Stimulated activated CD8-positive, alpha-beta memory T cell treated with anti-CD3 and anti-CD28 coated beads, Interleukin-15, amount 100 ng/mL, for 24 hours (primary cell): ENCODE measurements at regions not wholly inside any gene's neighbourhood (a gene's known extent, or its start where the extent isn't known, plus 50 kb on each side); places are given as distances from the start of the nearest gene placed in this dataset.

Experiments
- DNase-seq: peaks from one replicate; pipeline ENCODE4 v3.0.0-alpha.2; 2020; ENCODE audit warnings: low read depth

DNA sequence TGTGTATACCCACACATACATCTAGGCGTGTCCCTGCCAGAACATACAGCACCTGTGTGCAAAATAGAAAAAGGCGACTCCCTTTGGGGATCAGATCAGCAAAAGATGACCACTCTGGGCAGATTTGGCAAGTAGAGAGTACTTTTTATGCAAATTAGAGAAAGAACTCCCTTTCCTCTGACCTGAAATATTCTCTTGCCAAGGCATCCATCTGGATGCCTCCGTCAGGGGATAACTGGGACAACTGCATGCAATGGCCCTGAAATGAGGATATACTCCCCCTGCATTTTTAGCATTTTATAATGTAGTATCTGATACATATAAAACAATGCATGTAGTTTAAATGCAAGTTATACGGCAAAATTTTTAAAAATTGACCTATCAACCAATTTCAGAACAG, 247.7 kb downstream of the ICOS start:
- DNase-seq, result no peak

DNA sequence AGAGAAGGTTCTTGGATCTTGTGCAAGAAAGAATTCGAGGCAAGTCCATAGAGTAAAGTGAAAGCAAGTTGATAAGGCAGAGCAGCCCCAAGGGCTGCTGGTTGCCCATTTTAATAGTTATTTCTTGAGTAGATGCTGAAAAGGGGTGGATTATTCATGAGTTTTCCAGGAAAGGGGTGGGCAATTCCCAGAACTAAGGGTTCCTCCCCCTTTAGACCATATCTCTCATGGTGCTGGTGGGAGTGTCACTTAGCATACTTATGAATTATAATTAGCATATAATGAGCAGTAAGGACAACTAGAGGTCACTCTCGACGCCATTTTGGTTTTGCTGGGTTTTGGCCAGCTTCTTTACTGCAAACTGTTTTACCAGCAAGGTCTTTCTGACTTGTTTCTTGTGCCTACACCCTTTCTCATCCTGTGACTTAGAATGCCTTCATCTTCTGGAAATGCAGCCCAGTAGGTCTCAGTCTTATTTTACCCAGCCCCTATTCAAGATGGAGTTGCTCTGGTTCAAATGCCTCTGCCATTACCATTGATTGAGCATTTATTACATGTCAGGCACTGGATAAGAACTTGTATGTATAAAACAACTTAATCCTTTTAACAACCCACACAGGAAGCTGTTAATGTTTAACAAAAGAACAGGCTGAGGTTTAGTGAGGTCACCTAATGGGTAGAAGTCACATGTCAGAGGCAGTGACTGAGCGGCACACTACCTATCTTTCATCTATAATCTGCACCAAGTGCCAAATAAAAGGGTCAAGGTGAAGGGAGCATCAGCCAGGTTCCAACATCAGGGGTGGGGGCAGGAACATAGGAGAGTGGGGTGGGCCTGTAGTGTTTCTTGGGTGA, 250.9 kb downstream of the ICOS start:
- DNase-seq, result no peak

DNA sequence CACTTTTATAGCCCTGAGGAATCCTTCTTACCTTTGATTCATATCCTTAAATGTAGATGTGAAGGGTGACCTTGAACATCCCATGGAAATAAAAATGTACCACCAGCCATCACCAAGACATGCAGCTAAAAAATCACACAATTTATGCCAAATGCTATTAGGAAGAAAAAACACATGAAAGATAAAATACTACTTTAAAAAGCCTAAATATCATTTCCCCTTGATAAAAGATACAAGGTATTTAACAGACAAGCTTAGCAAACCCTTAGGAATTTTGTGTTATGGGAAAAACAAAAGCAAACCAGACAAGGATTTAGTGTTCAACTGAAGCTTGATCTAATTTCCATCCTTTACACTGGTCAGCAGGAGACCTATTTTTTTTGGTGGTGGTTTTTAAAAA, 255.0 kb downstream of the ICOS start:
- DNase-seq, result no peak

DNA sequence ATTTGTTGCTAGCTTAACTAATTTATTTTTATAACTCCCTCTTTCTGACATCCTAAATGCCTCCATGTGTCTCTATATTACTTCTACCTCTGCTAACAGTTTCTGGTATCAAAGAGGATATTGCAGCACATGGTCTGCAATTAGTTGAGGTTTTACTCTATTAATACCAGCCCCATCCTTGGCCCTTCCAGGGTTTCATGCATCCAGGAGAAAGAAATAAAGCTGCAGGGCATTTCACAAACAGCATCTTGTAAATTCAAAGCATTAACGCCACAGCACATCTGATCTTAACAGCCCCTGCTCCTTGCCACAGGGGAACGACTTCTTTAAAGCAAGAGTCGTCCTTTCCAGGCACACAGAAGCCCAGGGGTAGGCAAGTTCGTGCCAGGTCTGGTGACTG, 258.9 kb downstream of the ICOS start:
- no peak for DNase-seq

DNA sequence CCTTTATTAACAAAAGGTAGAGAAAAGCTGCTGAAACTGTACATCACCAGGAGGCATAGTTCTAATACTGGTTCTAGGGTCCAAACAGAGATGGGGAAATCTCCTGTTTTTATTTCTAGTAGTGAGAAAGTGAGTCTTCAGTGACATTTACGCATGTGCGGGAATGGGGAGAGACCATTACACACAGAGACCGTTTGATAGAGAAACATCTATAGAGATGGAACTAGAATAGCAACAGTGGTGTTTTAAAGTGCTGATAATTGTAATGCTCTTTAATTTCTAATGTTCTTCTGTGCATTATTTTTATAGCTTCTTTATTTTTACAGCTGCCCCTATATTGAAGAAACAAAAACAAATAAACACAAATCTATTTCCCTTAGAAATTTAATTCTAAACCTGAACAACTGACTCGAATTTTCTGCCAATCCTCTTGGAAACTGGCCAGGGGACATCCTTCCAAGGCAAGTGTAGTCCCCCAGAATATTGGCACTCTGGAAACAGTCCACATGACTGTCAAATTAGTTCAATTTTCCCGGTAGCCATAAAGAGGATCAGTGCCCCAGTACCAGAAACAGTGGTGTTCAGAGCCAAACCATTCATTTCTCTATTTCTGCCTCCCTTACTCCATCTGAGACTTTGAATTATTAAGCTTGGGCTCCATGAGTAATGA, 260.9 kb downstream of the ICOS start:
- no peak for DNase-seq

DNA sequence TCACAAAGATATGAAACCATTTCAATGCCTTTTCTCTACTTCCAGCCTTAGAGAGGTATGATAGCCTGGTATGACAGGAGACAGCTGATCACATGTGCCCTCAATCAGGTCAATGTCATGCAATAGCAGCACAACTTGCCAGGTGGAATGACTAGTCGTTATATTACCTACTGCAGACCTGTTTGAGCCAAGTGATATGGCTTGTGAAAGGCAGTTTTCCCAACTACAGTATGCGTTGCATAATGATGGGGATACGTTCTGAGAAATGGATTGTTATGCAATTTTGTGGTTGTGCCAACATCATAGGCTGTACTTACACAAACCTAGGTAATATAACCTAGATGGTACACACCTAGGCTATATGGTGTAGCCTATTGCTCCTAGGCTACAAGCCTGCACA, 262.8 kb downstream of the ICOS start:
- no peak for DNase-seq

DNA sequence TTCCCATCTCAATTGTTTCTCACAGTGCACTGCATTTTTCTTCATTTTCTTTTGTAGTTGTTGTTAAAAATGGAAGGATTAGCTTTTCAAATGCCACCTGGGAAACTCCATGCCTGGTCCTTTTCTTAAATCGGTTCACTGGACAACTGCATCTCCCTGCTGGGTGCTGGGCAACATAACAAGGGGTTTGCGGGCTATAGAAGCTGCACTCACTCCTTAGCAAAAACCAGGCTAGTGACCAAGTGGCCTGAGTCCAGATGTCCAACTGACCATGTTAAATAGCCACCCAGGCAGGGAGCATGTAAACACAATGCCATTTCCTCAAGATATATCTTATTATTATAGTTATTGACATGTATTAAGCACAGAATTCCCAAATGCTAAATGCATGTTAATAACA, 264.9 kb downstream of the ICOS start:
- no peak for DNase-seq

DNA sequence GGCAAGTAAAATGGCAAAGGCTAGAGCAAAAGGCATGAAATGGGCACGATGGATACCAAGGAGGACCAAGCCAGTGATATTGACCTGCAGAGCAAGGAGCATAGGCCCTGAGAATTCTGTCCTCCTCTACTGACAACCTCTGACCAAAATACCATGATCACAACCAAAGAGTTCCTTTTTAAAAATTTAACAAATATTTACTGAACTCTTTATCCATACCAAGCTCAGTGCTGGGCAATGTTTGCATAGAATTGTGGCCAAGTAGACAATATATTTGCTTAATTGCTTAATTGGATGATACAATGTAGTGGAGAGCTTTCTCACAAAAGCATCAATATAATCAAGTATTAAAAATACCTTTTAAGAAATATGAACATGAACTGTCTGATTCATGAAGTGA, 265.7 kb downstream of the ICOS start:
- DNase-seq, result no peak

DNA sequence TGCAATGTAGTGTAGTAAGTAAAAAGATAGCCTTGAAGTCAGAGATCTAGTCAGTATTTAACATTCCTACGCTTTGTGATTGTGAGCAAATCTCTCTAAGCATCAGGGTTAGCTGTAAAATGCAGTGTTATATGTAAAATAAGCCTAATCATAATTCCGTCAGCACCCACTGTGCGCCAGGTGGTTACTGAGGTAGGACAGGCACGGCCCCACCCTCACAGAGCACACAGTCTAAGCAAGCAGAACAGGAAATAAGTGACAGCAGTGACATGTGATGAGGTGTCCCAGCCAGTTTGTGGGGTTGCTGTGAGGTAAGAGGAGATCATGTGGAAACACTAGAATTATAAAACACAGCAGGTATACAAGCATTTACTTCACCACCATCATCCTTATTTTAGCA, 267.1 kb downstream of the ICOS start:
- no peak for DNase-seq

DNA sequence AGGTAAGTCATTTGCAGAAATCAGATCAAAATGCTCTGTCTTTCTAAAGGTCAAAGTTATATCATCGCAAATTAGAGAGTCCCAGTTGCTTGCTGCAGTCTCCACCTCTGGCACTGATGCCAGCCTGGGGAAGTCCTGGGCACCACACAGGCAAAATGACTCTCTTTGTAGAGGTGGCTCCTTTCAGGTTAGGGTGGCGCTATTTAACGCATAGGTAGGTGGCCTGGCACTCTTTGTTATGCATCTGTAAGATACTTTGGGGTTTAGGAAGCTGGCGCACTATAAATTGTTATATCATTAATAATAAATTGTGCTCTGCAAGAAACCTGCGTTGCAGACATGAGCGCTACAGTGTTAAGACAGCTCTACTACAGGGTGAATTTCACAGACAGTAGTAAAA, 268.5 kb downstream of the ICOS start:
- DNase-seq, result no peak

DNA sequence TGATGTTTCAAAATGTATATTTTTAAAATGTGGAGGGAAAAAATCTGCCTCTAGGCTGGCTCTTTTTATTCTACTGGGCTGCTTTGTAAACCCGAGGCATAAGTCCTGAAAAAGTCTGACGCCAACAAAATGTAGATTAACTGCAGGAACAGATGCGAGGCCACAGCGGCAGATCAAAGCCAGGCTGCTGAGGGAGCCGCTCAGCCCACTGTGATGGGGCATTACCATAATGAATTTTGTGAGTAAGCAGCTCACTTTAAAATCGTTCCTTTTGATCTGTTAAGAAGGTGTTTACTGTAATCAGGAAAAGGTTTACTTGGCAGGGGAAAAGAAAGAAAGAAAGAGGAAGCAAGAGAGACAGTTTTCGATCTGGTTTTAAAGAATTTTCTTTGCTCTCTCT, 269.0 kb downstream of the ICOS start:
- no peak for DNase-seq

DNA sequence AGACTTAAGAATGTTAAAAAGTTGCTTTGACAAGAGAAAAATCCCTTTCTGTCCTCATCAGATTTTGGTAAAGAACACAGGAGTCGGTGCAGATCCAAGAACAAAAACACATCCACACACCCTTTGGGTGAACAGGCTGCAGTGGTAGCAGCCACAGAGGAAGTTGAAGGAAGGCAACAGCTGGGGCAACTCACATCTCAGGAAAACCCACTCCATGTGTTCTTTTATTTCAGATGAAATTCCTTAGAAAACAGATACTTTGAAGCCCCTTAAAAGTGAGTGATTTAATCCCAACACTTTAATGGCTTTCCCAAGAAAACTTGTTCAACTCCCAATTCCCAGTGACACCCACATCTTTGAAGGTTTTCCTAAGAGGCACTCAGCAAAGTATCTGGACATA, 271.3 kb downstream of the ICOS start:
- no peak for DNase-seq

DNA sequence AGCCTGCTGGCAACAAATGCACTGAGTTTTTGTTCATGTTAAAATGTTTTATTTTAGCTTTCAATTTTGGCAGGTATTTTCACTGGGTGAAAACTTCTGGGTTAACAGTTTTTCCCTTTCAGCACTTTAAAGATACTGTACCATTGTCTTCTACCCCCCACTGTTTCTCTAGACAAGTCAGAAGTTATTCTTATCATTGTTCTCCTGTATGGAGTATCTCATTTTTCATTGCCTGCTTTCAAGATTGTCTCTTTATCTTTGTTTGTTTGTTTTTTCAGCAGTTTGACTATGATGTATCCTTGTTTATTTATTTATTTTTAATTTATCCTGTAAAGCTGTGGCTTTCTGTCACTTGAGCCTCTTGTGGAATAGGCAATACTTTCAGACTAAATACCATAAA, 277.0 kb downstream of the ICOS start:
- DNase-seq, result no peak

DNA sequence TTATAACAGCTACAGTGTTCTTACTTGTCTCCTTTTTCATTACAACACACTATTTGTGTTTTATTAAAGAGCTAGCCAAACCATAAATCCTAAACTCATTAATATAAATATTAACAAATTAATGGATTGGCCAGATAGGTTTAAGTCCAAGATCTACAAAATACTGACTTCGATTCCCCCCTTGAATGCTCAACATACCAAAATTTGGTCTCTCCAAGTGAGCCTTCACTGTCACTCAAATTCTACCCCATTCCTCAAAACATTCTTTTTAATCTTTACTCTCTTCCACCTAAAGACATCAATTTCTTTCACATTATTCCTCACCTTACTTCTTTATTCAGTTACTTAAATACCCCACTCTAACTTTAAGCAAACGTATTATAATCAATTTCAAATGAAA, 281.5 kb downstream of the ICOS start:
- DNase-seq, result no peak

DNA sequence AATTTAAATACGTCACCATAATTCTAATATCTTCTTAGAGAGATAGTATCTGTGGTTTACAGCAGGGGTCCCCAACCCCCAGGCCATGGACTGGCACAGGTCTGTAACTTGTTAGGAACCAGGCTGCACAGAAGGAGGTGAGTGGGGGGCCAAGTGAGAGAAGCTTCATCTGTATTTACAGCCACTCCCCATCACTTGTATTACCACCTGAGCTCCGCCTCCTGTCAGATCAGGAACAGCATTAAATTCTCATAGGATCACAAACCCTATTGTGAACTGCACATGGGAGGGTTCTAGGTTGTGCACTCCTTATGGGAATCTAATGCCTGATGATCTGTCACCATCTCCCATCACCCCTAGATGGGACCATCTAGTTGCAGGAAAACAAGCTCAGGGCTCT, 282.6 kb downstream of the ICOS start:
- DNase-seq, result no peak

DNA sequence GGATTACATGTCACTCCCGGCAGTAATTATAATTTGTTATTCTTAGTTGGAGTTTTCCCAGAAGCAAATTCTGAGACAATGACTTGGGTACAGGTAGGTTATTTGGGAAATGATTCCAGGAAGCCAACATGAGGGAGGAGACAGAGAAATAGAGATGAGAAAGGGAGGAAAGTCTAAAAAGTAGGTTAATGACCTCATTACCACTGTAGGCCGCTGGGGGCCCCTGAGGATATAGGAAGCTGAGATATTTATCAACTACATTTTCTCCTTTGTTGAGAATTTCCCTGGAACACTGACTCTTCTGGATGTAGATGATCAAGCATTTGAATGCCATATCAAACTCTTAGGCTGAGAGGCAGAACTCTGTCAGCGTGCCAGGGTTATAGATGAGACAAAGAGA, 284.3 kb downstream of the ICOS start:
- no peak for DNase-seq

DNA sequence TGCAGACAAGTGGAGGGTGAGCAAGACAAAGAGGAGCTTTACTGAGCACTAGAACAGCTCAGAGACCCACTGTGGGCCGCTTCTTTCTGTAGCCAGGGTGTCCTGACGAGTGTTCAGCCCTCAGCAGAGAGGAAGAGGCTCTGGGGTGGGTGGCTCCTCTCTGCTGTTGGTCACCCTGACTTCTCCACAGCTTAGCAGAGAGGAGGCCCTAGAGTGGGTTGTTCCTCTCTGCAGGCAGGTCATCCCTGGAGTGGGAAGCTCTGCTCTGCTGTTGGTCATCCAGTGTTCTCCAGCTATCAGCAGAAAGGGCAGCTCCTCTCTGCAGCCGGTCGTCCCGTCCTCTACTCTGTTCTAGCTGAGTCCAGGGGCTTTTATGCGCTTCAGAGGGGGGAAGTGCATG, 286.5 kb downstream of the ICOS start:
- DNase-seq, result no peak

DNA sequence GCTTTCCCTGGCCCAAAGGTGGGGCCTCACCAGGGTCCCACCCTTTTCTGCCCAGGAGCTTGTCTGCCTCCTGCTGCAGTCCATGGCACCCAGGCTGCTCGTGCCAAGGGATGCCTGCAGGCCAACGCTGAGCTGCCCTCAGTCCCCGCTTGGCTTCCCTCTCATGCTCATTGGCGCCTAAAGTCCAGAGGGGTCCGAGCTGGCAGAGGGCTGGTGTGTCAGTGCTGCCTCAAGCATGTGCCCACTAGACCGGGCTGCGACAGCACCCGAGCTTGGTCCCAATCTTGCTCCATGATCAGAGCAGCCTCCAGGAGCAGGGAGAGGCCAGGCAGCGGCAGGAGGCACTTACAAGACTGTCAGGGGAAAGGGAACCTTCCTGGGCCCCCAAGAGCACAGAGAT, 287.0 kb downstream of the ICOS start:
- DNase-seq, result no peak

DNA sequence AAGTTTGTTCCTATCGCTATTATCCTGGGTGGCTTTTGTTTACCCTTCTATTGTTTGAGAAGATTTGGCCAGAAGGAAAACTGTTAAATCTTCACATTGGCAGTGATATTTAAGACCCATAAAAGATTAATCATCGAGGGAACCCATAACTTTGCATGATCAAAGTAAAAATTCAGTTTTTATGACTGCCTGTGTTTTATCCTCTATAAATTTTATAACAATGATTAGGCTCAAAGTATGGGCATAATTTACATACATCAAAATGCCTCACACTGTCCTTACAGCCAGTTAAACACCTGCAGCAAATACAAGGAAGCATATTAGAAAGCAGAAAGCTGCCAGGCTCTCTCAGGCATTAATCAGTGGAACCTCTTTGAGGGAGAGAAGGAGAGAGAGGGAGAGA, 289.1 kb downstream of the ICOS start:
- no peak for DNase-seq

DNA sequence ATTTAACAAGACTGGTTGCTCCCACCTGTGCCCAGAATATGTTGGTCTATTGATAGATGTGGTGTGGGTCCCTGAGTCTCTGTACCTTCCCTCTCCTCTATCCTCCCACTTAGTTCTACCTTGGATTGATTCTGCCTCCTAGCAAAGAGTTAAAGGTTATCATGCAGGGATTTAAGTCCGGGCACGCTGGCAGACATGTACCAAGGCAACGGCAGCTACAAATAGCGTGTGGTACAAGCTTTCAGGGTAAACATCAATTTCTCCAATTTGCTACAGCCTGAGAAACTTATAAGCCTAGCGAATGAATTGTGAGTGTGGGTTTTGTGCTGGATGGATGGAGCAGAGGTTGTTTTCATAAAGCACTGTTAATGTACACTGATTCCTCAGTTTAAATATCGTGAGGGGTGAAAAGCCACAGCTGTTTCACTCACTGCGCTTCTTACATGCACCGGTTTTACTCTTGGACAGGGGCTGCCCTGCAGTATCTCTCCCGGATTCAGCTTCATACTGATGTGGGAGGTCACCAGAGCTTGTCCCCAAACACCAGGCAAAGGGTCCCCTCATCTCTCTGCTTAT, 289.8 kb downstream of the ICOS start:
- no peak for DNase-seq

DNA sequence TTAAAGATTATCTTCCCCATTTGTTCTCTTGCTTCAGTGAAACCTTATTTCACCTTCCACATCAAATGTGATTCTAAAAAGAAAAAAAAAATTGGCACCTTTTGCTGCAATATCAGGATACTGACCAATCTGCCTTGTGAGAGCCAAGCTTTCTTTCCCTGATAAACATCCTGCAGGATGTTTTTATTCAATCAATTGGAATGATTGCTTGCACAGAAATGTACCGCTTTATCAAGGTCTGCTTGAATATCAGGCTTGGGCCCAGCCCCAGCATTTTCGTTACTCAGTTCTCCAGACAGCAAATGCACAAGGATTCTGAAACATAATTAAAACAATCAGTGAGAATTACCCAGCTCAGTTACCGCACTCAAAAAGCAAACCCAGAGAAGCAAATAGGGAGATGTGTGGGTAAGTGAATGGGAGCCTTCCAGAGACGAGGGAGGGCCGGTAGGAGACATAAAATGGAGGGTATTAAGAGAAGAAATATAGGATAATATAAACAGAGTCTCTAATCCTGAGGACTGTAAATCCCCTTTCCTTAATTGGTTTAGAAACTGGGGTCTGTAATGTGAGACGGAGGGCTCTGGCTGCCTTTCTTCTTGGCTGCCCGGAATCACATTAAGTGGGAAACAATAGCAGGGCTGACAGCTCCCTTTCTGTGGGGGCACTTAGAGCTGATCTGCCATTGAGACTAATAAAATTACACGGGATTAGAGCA, 291.8 kb downstream of the ICOS start:
- no peak for DNase-seq

DNA sequence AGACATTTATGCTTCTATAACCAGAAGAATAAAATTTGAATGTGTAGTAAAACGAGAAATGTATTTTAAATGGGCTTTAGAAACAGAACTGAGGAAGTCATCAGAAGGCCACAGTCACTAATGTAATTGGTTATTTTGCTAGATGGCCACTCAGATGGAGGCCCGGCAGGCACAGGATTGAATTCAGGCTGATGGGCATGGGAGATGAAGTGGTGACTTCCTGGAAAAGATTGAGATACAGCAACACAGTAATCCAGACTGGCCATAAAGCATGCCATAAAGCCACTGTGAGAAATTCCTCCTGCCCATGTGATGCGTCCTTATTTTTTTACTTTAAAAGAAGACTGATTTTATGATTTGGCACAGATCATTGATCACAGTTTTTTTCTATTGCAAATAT, 297.7 kb downstream of the ICOS start:
- DNase-seq, result no peak

DNA sequence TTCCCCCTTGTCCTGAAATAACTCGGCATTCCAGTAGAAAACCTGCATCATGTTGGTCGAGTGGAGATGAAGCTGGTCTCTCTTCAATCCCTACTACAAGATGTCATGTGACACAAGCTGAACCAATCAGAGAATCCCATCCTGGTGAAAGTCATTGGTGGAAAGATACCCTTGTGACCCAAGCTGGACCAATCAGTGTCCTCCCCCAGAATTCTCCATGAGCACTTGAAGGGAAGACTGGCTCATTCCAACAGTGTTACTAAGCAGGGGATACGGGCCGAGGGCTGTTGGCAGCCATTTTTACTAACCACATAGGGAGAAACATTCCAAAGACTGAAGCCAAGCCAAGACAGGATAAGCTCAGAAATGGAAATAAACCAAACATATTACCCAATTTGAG, 298.3 kb downstream of the ICOS start:
- no peak for DNase-seq
